GM23338 (cell line): ENCODE measurements at regions not wholly inside any gene's neighbourhood (a gene's known extent, or its start where the extent isn't known, plus 50 kb on each side); places are given as distances from the start of the nearest gene placed in this dataset.

Source experiments
- ATAC-seq: fragments of 200-7000 bp; cut with Tn5 transposase; 3 replicates; pipeline ENCODE4 v1.9.1; 2020
- DNase-seq: peaks from one replicate; pipeline ENCODE4 v3.0.0-alpha.2; 2015; ENCODE audit warnings: low spot score
- H2AFZ ChIP-seq: fragments of 200-600 bp; sonication (generic); 2 replicates; pipeline ENCODE4 v1.8.0; 2016; ENCODE audit warnings: antibody characterized with exemption, mild to moderate bottlenecking, moderate library complexity
- H3F3A ChIP-seq: fragments of 200-600 bp; sonication (generic); replicated peaks from 2 replicates; pipeline ENCODE4 v1.8.0; 2017; ENCODE audit warnings: antibody characterized with exemption, mixed run types, low read depth
- H3K27ac ChIP-seq: fragments of 200-600 bp; sonication (generic); 2 replicates; pipeline ENCODE4 v1.6.1; 2016; ENCODE audit warnings: low read depth
- H3K27me3 ChIP-seq: fragments of 200-600 bp; sonication (generic); 2 replicates; pipeline ENCODE4 v1.8.0; 2016; ENCODE audit warnings: mild to moderate bottlenecking, mixed run types, moderate library complexity; ENCODE audit not compliant: insufficient read depth
- H3K36me3 ChIP-seq: fragments of 200-600 bp; sonication (generic); 2 replicates; pipeline ENCODE4 v1.8.0; 2016; ENCODE audit warnings: mild to moderate bottlenecking; ENCODE audit not compliant: insufficient read depth
- H3K4me1 ChIP-seq: fragments of 200-600 bp; sonication (generic); 2 replicates; pipeline ENCODE4 v1.8.0; 2016; ENCODE audit warnings: mild to moderate bottlenecking, moderate library complexity; ENCODE audit not compliant: insufficient read depth
- H3K4me2 ChIP-seq: fragments of 200-600 bp; sonication (generic); 2 replicates; pipeline ENCODE4 v1.7.1; 2017; ENCODE audit warnings: mixed run types
- H3K4me3 ChIP-seq: fragments of 200-600 bp; sonication (generic); 2 replicates; pipeline ENCODE4 v1.6.1; 2016; ENCODE audit warnings: mixed run types
- H3K79me2 ChIP-seq: fragments of 200-600 bp; sonication (generic); replicated peaks from 2 replicates; pipeline ENCODE4 v1.8.0; 2017; ENCODE audit warnings: mild to moderate bottlenecking; ENCODE audit not compliant: insufficient read depth
- H3K9me2 ChIP-seq: fragments of 200-600 bp; sonication (generic); 2 replicates; pipeline ENCODE4 v1.8.0; 2017; ENCODE audit not compliant: insufficient read depth
- H4K20me1 ChIP-seq: fragments of 200-600 bp; sonication (generic); replicated peaks from 2 replicates; pipeline ENCODE4 v1.8.0; 2017; ENCODE audit warnings: mild to moderate bottlenecking; ENCODE audit not compliant: insufficient read depth
- H3K27ac Mint-ChIP-seq: 2 replicates; pipeline ENCODE4 v1.8.0; 2020; ENCODE audit warnings: inconsistent platforms, mild to moderate bottlenecking, moderate library complexity, mixed read lengths
- H3K27me3 Mint-ChIP-seq: 3 replicates; pipeline ENCODE4 v1.8.0; 2022; ENCODE audit warnings: low read depth, mild to moderate bottlenecking, moderate library complexity, mixed read lengths, inconsistent platforms; ENCODE audit not compliant: insufficient read depth, poor library complexity
- H3K36me3 Mint-ChIP-seq: 3 replicates; pipeline ENCODE4 v1.8.0; 2021; ENCODE audit warnings: low read depth, mild to moderate bottlenecking, inconsistent platforms, moderate library complexity, mixed read lengths
- H3K4me1 Mint-ChIP-seq: 3 replicates; pipeline ENCODE4 v1.8.0; 2020; ENCODE audit warnings: mild to moderate bottlenecking, inconsistent platforms, mixed read lengths
- H3K4me3 Mint-ChIP-seq: 3 replicates; pipeline ENCODE4 v1.8.0; 2021; ENCODE audit warnings: moderate library complexity, mild to moderate bottlenecking, inconsistent platforms, mixed read lengths
- H3K9me3 Mint-ChIP-seq: 3 replicates; pipeline ENCODE4 v1.8.0; 2020; ENCODE audit warnings: moderate library complexity, mild to moderate bottlenecking, inconsistent platforms, mixed read lengths
- CREB1 ChIP-seq: fragments of 250-450 bp; sonication (Bioruptor Pico); IDR thresholded peaks from 2 replicates; pipeline ENCODE4 v1.5.0; 2020; ENCODE audit warnings: low read depth, mild to moderate bottlenecking, moderate library complexity
- CTCF ChIP-seq, 2 experiments: fragments of 200-600 bp in 1 of 2; sonication (generic) in 1 of 2; conservative IDR thresholded peaks; 2 replicates each; pipeline versions ENCODE4 v1.5.1 to v1.6.1; 2016 to 2017; ENCODE audit warnings: antibody characterized with exemption in 2 of 2, low read depth in 2 of 2, mild to moderate bottlenecking in 2 of 2, moderate library complexity in 1 of 2
- NANOG ChIP-seq: IDR thresholded peaks from 2 replicates; pipeline ENCODE4 v1.6.1; 2016; ENCODE audit warnings: antibody characterized with exemption, borderline replicate concordance
- POLR2AphosphoS5 ChIP-seq: IDR thresholded peaks from 2 replicates; pipeline ENCODE4 v1.6.1; 2016; ENCODE audit warnings: antibody characterized with exemption, low read depth
- STAT1 ChIP-seq: IDR thresholded peaks from one replicate; pipeline ENCODE4 v1.6.1; 2016; ENCODE audit warnings: antibody characterized with exemption; ENCODE audit not compliant: unreplicated experiment
- ZNF114 ChIP-seq: fragments of 250-450 bp; sonication (Bioruptor Pico); IDR thresholded peaks from 2 replicates; pipeline ENCODE4 v1.5.0; 2020; ENCODE audit warnings: mild to moderate bottlenecking, moderate library complexity
- ZNF331 ChIP-seq: fragments of 250-450 bp; sonication (Bioruptor Pico); IDR thresholded peaks from 2 replicates; pipeline ENCODE4 v1.5.0; 2020; ENCODE audit warnings: low read depth, mild to moderate bottlenecking, moderate library complexity
- TF ChIP-seq, protein P1 (sequence below): IDR thresholded peaks from 2 replicates; pipeline ENCODE4 v1.6.1; 2016; ENCODE audit warnings: antibody characterized with exemption

- no peaks in the 10 kb centered on the region for H3K36me3 Mint-ChIP-seq
- DNase-seq (peak; percentile 62), ATAC-seq (peak; percentile 82)
- Histone ChIP-seq H3F3A (no peaks in the 10 kb centered on the region), H3K4me2 (no peak overlapping the region), H3K4me1 (no peaks in the 10 kb centered on the region), H2AFZ (no peak overlapping the region), H3K27ac (no peak overlapping the region), H3K4me3 (no peak overlapping the region), H3K27me3 (no peaks in the 10 kb centered on the region), H3K36me3 (no peaks in the 10 kb centered on the region), H4K20me1 (no peaks in the 10 kb centered on the region), H3K9me2 (0 out of 2 replicates have a peak, but pooled peaks cover 6% of the 10 kb centered on the region), H3K79me2 (no peaks in the 10 kb centered on the region)
- H3K27ac Mint-ChIP-seq = no peak overlapping the region
- H3K4me1 Mint-ChIP-seq = peaks cover 9% of the 10 kb centered on the region; the same call in 2 of the 3 replicates
- H3K27me3 Mint-ChIP-seq = no peaks in the 10 kb centered on the region
- H3K4me3 Mint-ChIP-seq = no peak overlapping the region
- TF ChIP-seq CTCF (conservative IDR thresholded peaks at IDR 0.05; ENCODE audit: low read depth in 2 of 2) (peak; percentile 62 to 71), ZNF331 (CRISPR knock-in tag) (no peak)
- no peaks in the 10 kb centered on the region for H3K9me3 Mint-ChIP-seq
These were observed 365.5 kb downstream of the GBE1 start for GRCh38 chr3:81395739-81396513.

DNA sequence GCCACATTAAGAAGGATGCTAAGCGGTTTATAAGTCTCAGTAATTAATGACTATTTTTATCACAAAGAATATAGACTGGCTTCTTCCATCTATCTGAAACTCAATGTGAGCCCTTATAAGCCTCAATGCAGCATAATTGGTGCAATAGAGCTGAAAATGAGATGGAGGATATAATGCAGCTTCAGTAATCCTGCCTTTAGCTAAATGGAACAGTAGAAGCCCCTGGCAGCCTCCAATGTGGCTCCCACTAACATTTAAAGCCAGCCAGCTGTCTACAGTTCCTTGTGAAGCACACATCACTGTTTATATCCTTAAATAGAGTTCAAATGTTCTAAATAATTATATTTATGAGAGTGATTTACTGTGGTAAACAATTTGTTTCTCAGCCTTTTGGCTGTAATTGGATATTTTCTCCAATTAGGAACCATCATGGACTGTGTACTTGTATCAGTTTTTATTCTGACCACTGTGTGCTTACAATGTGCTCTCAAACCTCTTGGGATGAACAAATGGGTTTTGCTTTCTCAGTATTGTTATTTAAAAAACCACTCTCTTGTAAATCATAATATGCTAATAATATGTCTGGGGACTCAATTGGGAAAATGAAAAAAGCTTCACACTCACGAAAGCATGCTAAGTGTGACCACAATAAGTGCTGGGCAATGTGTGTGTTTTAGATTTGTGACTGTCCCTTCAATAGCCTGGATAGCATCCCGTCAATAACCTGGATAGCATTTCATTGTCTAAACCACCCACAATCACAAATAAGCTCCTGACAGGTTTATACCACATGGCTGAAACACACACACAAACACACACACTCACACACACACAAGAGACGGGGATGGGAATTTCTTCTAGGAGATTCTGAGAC, 366.6 kb downstream of the GBE1 start:
- H3K36me3 ChIP-seq = no peaks in the 10 kb centered on the region
- no peaks in the 10 kb centered on the region for H3F3A ChIP-seq
- no peaks in the 10 kb centered on the region for H4K20me1 ChIP-seq
- H3K27ac ChIP-seq = no peak overlapping the region
- no peak overlapping the region for H3K4me2 ChIP-seq
- no peak overlapping the region for H3K27ac Mint-ChIP-seq
- no peaks in the 10 kb centered on the region for H3K9me3 Mint-ChIP-seq
- TF ChIP-seq CREB1 (CRISPR knock-in tag) (no peak), STAT1 (no peak), POLR2AphosphoS5 (no peak), ZNF114 (CRISPR knock-in tag) (no peak), NANOG (no peak)
- TF ChIP-seq, protein P1, sequence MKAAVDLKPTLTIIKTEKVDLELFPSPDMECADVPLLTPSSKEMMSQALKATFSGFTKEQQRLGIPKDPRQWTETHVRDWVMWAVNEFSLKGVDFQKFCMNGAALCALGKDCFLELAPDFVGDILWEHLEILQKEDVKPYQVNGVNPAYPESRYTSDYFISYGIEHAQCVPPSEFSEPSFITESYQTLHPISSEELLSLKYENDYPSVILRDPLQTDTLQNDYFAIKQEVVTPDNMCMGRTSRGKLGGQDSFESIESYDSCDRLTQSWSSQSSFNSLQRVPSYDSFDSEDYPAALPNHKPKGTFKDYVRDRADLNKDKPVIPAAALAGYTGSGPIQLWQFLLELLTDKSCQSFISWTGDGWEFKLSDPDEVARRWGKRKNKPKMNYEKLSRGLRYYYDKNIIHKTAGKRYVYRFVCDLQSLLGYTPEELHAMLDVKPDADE = no peak
- no peak for DNase-seq
- 0 out of 2 replicates have a peak, but pooled peaks cover 6% of the 10 kb centered on the region for H3K9me2 ChIP-seq
- H3K4me3 ChIP-seq = no peak overlapping the region
- H3K4me1 ChIP-seq = no peaks in the 10 kb centered on the region
- no peaks in the 10 kb centered on the region for H3K27me3 Mint-ChIP-seq
- H3K36me3 Mint-ChIP-seq = no peaks in the 10 kb centered on the region
- ATAC-seq = no peak
- no peaks in the 10 kb centered on the region for H3K27me3 ChIP-seq
- H3K79me2 ChIP-seq = no peaks in the 10 kb centered on the region
- H3K4me3 Mint-ChIP-seq = no peak overlapping the region
- peaks cover 9% of the 10 kb centered on the region; the same call in 2 of the 3 replicates for H3K4me1 Mint-ChIP-seq
- H2AFZ ChIP-seq = peak overlapping the region; percentile 9; the same call in 1 of the 2 replicates
